ENCODE measurements at regions not wholly inside any gene's neighbourhood (a gene's known extent, or its start where the extent isn't known, plus 50 kb on each side); places are given as distances from the start of the nearest gene placed in this dataset.

GRCh38 chr6:169029861-169030260 is 223.8 kb downstream of the THBS2 start:
- TF ChIP-seq, protein P1, sequence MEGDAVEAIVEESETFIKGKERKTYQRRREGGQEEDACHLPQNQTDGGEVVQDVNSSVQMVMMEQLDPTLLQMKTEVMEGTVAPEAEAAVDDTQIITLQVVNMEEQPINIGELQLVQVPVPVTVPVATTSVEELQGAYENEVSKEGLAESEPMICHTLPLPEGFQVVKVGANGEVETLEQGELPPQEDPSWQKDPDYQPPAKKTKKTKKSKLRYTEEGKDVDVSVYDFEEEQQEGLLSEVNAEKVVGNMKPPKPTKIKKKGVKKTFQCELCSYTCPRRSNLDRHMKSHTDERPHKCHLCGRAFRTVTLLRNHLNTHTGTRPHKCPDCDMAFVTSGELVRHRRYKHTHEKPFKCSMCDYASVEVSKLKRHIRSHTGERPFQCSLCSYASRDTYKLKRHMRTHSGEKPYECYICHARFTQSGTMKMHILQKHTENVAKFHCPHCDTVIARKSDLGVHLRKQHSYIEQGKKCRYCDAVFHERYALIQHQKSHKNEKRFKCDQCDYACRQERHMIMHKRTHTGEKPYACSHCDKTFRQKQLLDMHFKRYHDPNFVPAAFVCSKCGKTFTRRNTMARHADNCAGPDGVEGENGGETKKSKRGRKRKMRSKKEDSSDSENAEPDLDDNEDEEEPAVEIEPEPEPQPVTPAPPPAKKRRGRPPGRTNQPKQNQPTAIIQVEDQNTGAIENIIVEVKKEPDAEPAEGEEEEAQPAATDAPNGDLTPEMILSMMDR (IDR thresholded peaks at IDR 0.05; ENCODE audit: low read length), result no peak
- TF ChIP-seq EZH2 (optimal IDR thresholded peaks at IDR 0.05; ENCODE audit: low read depth, low read length) (no peak), EZH2phosphoT487 (IDR thresholded peaks at IDR 0.05; ENCODE audit: low read length) (no peak)
